ENCODE measurements at regions not wholly inside any gene's neighbourhood (a gene's known extent, or its start where the extent isn't known, plus 50 kb on each side); places are given as distances from the start of the nearest gene placed in this dataset.

DNA sequence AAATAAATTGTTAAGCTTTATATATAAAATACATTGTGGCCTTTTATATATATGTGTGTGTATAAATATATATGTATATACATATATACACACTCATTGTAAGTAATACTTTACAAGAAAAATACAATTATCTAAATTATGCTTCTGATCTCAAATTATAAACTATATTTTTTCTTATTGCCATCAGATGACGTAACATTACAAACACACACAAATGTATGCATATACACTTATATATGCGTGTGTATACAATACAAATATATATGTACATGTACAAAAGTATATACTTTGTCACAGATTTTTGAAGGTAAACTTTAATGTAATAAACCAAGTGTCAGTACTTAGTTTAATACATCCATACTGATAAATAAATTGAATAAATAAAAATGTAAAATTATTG is 278.9 kb upstream of the LMO3 start:
- no peak for TF ChIP-seq CTCF (IDR thresholded peaks at IDR 0.05)
- TF ChIP-seq POLR2AphosphoS5 (IDR thresholded peaks at IDR 0.05), result no peak
- TF ChIP-seq POLR2A (IDR thresholded peaks at IDR 0.05), result no peak
